PC-3 (cell line): ENCODE measurements at regions not wholly inside any gene's neighbourhood (a gene's known extent, or its start where the extent isn't known, plus 50 kb on each side); places are given as distances from the start of the nearest gene placed in this dataset.

ENCODE experiments used
- EZH2 ChIP-seq: fragments of 300-600 bp; sonication (generic); IDR thresholded peaks from one replicate; pipeline ENCODE4 v1.6.1; 2017; ENCODE audit warnings: antibody characterized with exemption, mild to moderate bottlenecking, low read length; ENCODE audit not compliant: unreplicated experiment
- EZH2phosphoT487 ChIP-seq: fragments of 300-600 bp; sonication (generic); IDR thresholded peaks from 2 replicates; pipeline ENCODE4 v1.6.1; 2018; ENCODE audit warnings: mild to moderate bottlenecking, antibody characterized with exemption, low read length, borderline replicate concordance
- TF ChIP-seq, protein P1 (sequence below): fragments of 300-600 bp; sonication (generic); conservative IDR thresholded peaks from 2 replicates; pipeline ENCODE4 v1.5.1; 2017; ENCODE audit warnings: antibody characterized with exemption, low read depth, mild to moderate bottlenecking, low read length

DNA sequence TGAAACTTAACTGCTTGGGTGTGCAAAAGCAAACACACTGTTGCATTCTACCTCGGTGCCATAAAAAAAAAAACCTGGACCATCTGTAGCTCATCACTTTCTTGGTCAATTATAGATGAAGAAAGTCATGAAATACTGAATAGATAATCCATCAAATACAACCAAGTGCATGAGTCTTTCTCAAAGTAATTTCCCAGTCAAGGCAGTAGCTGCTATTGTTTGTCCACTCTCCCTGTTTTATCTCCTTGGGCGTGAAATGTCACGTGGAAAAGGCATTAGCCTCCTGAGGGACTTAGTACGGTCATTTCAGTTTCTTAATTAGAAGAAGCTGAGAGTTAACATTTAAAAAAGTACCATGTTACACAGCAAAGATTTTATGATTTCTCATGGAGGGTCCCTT, 1697.9 kb downstream of the PCDH9 start:
- TF ChIP-seq, protein P1, sequence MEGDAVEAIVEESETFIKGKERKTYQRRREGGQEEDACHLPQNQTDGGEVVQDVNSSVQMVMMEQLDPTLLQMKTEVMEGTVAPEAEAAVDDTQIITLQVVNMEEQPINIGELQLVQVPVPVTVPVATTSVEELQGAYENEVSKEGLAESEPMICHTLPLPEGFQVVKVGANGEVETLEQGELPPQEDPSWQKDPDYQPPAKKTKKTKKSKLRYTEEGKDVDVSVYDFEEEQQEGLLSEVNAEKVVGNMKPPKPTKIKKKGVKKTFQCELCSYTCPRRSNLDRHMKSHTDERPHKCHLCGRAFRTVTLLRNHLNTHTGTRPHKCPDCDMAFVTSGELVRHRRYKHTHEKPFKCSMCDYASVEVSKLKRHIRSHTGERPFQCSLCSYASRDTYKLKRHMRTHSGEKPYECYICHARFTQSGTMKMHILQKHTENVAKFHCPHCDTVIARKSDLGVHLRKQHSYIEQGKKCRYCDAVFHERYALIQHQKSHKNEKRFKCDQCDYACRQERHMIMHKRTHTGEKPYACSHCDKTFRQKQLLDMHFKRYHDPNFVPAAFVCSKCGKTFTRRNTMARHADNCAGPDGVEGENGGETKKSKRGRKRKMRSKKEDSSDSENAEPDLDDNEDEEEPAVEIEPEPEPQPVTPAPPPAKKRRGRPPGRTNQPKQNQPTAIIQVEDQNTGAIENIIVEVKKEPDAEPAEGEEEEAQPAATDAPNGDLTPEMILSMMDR, result no peak
- TF ChIP-seq EZH2phosphoT487 (no peak), EZH2 (no peak)
